AG09309 (cell line): ENCODE measurements at regions not wholly inside any gene's neighbourhood (a gene's known extent, or its start where the extent isn't known, plus 50 kb on each side); places are given as distances from the start of the nearest gene placed in this dataset.

Source experiments
- DNase-seq: peaks from one replicate; pipeline ENCODE4 v3.0.0-alpha.2; 2010; ENCODE audit warnings: low read depth
- H3K4me3 ChIP-seq: 2 replicates; pipeline ENCODE4 v1.5.1; 2011; ENCODE audit warnings: mild to moderate bottlenecking, low read depth, low read length, moderate library complexity; ENCODE audit not compliant: control insufficient read depth
- CTCF ChIP-seq: IDR thresholded peaks from 2 replicates; pipeline ENCODE4 v1.5.1; 2011; ENCODE audit warnings: mild to moderate bottlenecking, low read depth, low read length, inconsistent platforms; ENCODE audit not compliant: insufficient read depth, control insufficient read depth; ENCODE audit errors: missing control alignments

- TF ChIP-seq CTCF: no peak
These were observed 289.6 kb upstream of the DAB1 start for GRCh38 chr1:57713501-57713900.

DNA sequence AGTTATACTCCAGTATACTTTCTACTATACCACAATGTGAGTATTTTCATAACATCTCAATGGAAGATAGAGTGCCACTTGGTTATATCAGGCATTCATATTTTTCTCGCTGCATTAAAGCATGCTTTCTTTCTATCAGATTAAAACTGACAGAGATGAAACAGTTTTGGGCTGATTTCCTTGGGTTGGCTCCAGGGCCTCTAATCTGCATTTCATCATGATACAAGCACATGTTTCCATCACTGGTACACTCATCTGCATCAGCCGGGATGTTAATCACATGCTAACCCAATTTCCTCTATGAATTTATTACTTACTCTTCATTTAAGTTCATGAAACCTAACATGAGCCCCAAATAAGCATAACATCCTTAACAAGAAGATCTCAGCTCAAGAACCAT, 289.0 kb upstream of the DAB1 start:
- TF ChIP-seq CTCF: no peak
- DNase-seq: no peak
- no peak overlapping the region for H3K4me3 ChIP-seq

More at GRCh38 chr1:57713501-57713900, 289.6 kb upstream of the DAB1 start:
- DNase-seq: no peak
- H3K4me3 ChIP-seq: no peak overlapping the region

DNA sequence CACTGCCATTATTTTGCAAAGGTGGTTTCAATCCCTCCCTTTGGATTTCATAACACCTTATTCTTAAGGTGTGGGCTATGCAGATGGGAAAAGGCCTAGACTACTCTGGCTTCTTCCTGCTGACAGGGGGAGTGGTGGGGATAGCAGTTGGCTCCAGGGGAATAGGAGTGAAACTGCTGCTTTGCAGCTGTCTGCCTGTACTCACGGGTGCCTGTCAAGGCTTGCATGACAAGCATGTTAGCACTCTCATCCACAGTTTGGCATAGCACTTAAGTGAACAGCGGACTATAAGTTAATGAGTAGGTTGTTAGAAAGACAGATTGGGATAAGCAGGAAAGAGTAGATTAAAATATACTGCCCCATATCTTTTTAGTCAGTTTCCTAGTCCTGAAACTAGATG, 287.5 kb upstream of the DAB1 start:
- no peak overlapping the region for H3K4me3 ChIP-seq
- TF ChIP-seq CTCF: no peak
- no peak for DNase-seq

DNA sequence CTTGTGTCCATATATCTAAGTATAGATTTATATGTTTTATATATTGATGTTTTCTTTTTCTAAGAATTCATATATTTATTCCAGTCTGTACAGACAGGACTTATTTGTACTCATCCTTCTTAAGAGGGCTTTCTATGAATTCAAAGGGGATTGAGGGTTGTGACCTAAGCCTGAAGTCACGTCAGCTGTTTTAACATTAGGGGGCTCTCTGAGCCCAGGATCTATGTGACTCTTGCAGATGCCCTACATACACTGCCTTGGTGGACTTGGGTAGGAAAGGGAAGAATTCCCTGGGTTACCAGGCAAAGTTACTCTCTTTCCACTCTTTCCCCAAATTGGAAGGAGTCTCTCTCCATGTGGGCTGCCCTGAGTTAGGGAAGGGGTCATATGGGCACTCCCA, 283.8 kb upstream of the DAB1 start:
- no peak overlapping the region for H3K4me3 ChIP-seq
- no peak for TF ChIP-seq CTCF
- DNase-seq: no peak

DNA sequence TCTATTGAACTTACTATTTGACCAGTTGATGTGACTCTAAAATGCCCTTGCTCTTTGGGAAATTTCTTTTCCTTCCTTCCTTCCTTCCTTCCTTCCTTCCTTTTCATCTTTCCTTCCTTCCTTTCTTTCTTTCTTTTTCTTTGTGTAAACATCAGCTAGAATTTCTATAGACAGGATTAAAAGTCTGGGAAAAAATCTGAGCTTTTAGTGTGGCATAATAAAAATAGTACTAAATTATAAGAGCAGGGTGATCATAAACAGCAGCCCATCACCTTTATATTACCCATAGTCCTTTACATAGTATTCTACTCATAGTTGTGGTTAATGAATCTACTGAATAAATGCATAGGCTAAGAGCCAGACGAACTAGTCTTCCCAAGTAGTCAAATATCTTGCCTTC, 281.0 kb upstream of the DAB1 start:
- DNase-seq: no peak
- TF ChIP-seq CTCF: no peak
- no peak overlapping the region for H3K4me3 ChIP-seq

DNA sequence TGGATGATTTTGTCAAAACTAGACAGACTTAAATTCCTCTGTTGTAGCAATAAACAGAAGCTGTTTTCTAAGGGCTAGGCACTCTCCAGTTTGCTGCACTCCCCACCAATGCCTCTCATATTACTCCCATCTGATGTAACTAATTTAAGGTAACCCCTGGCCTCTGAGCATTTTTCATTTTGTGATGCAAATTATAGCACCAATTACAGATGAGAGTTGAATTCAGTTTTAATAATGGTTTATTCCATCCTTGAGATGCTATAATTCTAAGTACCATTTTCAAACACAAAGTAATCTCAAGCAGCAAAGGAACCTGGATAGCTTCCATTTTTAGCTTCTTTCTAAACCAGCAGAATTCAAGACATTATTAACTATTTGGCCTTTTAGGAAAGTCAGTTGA, 280.4 kb upstream of the DAB1 start:
- TF ChIP-seq CTCF: no peak
- DNase-seq: no peak
- H3K4me3 ChIP-seq: no peak overlapping the region

DNA sequence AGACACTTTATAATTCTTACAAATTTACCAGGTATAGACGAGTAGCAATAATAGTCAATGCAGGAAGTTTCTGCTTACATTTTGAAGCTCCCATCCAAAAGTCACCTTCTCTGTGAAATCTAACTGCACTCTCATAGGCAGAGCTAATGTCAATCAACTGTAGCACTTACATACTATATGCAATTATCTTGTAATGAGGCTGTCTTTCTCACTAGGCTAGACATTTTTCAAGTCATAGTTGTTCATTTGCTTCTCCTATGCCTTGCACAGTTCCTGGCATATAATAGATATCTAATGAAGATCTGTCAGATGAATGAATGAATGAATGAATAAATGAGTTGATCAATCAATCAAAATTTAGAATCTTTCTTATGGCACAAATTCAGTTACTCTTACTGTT, 273.0 kb upstream of the DAB1 start:
- no peak overlapping the region for H3K4me3 ChIP-seq

More for the DNA sequence above, 273.0 kb upstream of the DAB1 start:
- DNase-seq: no peak
- no peak for TF ChIP-seq CTCF
